ENCODE measurements at regions not wholly inside any gene's neighbourhood (a gene's known extent, or its start where the extent isn't known, plus 50 kb on each side); places are given as distances from the start of the nearest gene placed in this dataset.

- DNase-seq (ENCODE audit: missing footprints) (no peak), ATAC-seq (no peak)
- intact Hi-C loops (cut with DNase I): no loop called here
Measured at GRCh38 chr17:5830921-5831320, 239.3 kb upstream of the WSCD1 start.

- ATAC-seq (no peak), DNase-seq (ENCODE audit: missing footprints) (no peak)
- intact Hi-C loops (cut with DNase I): no loop called here
Measured at GRCh38 chr17:5832886-5833285, 237.3 kb upstream of the WSCD1 start.

- ATAC-seq (no peak), DNase-seq (ENCODE audit: missing footprints) (no peak)
- intact Hi-C loops (cut with DNase I): no loop called here
Measured at GRCh38 chr17:5837055-5837491, 233.1 kb upstream of the WSCD1 start.

- DNase-seq (ENCODE audit: missing footprints) (no peak), ATAC-seq (no peak)
- intact Hi-C loops (cut with DNase I): no loop called here
Measured at GRCh38 chr17:5838661-5839300, 231.4 kb upstream of the WSCD1 start.

GRCh38 chr17:5840811-5841446 is 229.2 kb upstream of the WSCD1 start:
- ATAC-seq (no peak), DNase-seq (ENCODE audit: missing footprints) (no peak)
- intact Hi-C loops (cut with DNase I): no loop called here

- no peak for DNase-seq (ENCODE audit: missing footprints)
- ATAC-seq: no peak
- intact Hi-C loops (cut with DNase I): no loop called here
Measured at GRCh38 chr17:5841862-5842261, 228.3 kb upstream of the WSCD1 start.

- no peak for DNase-seq (ENCODE audit: missing footprints)
- no peak for ATAC-seq
- intact Hi-C loops (cut with DNase I): no loop called here
Measured at GRCh38 chr17:5843366-5844026, 226.7 kb upstream of the WSCD1 start.

- ATAC-seq (no peak), DNase-seq (ENCODE audit: missing footprints) (no peak)
Measured at GRCh38 chr17:5846001-5846400, 224.2 kb upstream of the WSCD1 start.

GRCh38 chr17:5854871-5855554 is 215.2 kb upstream of the WSCD1 start:
- DNase-seq (ENCODE audit: missing footprints): no peak
- no peak for ATAC-seq
- intact Hi-C loops (cut with DNase I): no loop called here

More at GRCh38 chr17:5846001-5846400, 224.2 kb upstream of the WSCD1 start:
- intact Hi-C loops (cut with DNase I): no loop called here

- DNase-seq (ENCODE audit: missing footprints) (no peak), ATAC-seq (no peak)
- intact Hi-C loops (cut with DNase I): no loop called here
Measured at GRCh38 chr17:5861246-5861645, 208.9 kb upstream of the WSCD1 start.

GRCh38 chr17:5861854-5862253 is 208.3 kb upstream of the WSCD1 start:
- intact Hi-C loops (cut with DNase I): no loop called here
- DNase-seq (ENCODE audit: missing footprints) (no peak), ATAC-seq (no peak)

GRCh38 chr17:5862395-5862794 is 207.8 kb upstream of the WSCD1 start:
- ATAC-seq (no peak), DNase-seq (ENCODE audit: missing footprints) (no peak)
- intact Hi-C loops (cut with DNase I): no loop called here

- intact Hi-C loops (cut with DNase I): no loop called here
- no peak for ATAC-seq
- no peak for DNase-seq (ENCODE audit: missing footprints)
Measured at GRCh38 chr17:5864741-5865657, 205.2 kb upstream of the WSCD1 start.

GRCh38 chr17:5866978-5867377 is 203.2 kb upstream of the WSCD1 start:
- intact Hi-C loops (cut with DNase I): no loop called here
- no peak for ATAC-seq
- DNase-seq (ENCODE audit: missing footprints): no peak

- DNase-seq (ENCODE audit: missing footprints) (no peak), ATAC-seq (no peak)
- intact Hi-C loops (cut with DNase I): no loop called here
Measured at GRCh38 chr17:5869041-5869745, 201.0 kb upstream of the WSCD1 start.

GRCh38 chr17:5870231-5870953 is 199.8 kb upstream of the WSCD1 start:
- intact Hi-C loops (cut with DNase I): no loop called here
- ATAC-seq (no peak), DNase-seq (ENCODE audit: missing footprints) (no peak)

- no peak for DNase-seq (ENCODE audit: missing footprints)
- intact Hi-C loops (cut with DNase I): no loop called here
- ATAC-seq: no peak
Measured at GRCh38 chr17:5871666-5872065, 198.5 kb upstream of the WSCD1 start.

GRCh38 chr17:5872831-5873230 is 197.3 kb upstream of the WSCD1 start:
- no peak for ATAC-seq
- no peak for DNase-seq (ENCODE audit: missing footprints)
- intact Hi-C loops (cut with DNase I): no loop called here
